ENCODE measurements at regions not wholly inside any gene's neighbourhood (a gene's known extent, or its start where the extent isn't known, plus 50 kb on each side); places are given as distances from the start of the nearest gene placed in this dataset.

DNA sequence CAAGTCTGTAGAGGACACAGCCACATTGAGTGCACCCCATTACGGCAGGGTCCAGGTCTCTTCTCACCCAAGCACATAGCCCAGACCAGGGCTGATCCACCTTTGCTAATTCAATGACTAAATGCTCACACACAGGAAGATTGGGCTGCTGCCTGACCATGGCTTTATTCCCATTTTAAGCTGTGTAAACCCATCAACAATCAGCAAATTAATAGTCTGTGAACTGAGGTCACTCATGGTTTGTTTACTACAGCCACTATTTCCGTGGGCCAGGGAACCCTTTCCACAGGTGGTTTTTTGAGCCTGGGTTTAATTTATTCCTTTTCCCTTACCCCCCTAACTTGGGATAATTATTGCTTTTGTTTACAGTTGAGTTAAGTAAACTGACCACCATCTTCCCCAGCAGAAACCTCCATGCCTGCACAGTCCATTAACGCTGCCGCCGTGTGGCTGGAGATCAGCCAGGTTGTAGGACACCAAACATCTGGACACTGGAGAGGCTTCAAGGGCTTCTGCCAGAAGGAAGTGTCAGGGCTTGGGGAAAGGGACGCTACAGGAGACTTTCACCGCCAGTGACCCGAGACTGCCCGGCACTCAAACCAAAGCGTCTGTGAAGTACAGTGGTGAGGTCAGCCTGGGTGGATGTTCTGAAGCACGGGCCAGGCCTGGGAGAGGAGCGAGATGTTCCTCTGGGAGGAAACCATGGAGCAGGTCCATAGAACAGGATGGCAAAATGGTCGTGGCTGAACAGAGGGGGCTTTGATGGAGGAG is 282.9 kb downstream of the DYSF start:
- peaks cover 3% of the 10 kb centered on the region for H3K9me3 Mint-ChIP-seq
- no peaks in the 10 kb centered on the region for H3K36me3 Mint-ChIP-seq (ENCODE audit: low read depth)
- DNase-seq = no peak
- H3K4me1 Mint-ChIP-seq (ENCODE audit: low read depth) = no peaks in the 10 kb centered on the region
- peaks cover 16% of the 10 kb centered on the region for H3K27me3 Mint-ChIP-seq
- no peak overlapping the region for H3K4me3 Mint-ChIP-seq
- no peak overlapping the region for H3K27ac Mint-ChIP-seq
